Panc1 (cell line): ENCODE measurements at regions not wholly inside any gene's neighbourhood (a gene's known extent, or its start where the extent isn't known, plus 50 kb on each side); places are given as distances from the start of the nearest gene placed in this dataset.

Experiments used
- ATAC-seq: fragments of 200-7000 bp; cut with Tn5 transposase; 2 replicates; pipeline ENCODE4 v1.9.1; 2020; ENCODE audit warnings: mild to moderate bottlenecking, moderate library complexity
- BruUV-seq: library from RNA; stranded (reverse); fragments of 400-500 nt; replicated peaks from 2 replicates; lab custom pipeline; 2021; lab: Mats Ljungman, UMichigan
- CTCF ChIA-PET: fragments of 300-600 bp; sonication (Branson Sonifier 250); formaldehyde crosslinking; loops from one replicate; lab custom pipeline; 2022; ENCODE audit warnings: antibody characterized with exemption; lab: Charles Lee
- POLR2A ChIA-PET: fragments of 300-600 bp; sonication (Branson Sonifier 250); formaldehyde crosslinking; loops from one replicate; lab custom pipeline; 2022; ENCODE audit warnings: antibody characterized with exemption; lab: Charles Lee
- DNase-seq: peaks from one replicate; pipeline ENCODE4 v3.0.0-alpha.2; 2010; ENCODE audit warnings: low read depth, low spot score
- H3K27ac ChIP-seq: 2 replicates; pipeline ENCODE4 v1.5.1; 2011; ENCODE audit warnings: mild to moderate bottlenecking, low read length, inconsistent platforms
- H3K27me3 ChIP-seq: fragments of 200-500 bp; sonication (Bioruptor generic); 2 replicates; pipeline ENCODE4 v1.6.0; 2014; ENCODE audit warnings: low read length, inconsistent platforms; ENCODE audit not compliant: control insufficient read depth, insufficient read depth
- H3K36me3 ChIP-seq: fragments of 200-500 bp; sonication (Bioruptor generic); 2 replicates; pipeline ENCODE4 v1.5.1; 2014; ENCODE audit warnings: inconsistent platforms, mild to moderate bottlenecking, low read length, moderate library complexity; ENCODE audit not compliant: control insufficient read depth, insufficient read depth
- H3K4me1 ChIP-seq: 2 replicates; pipeline ENCODE4 v1.5.1; 2011; ENCODE audit warnings: inconsistent platforms, mild to moderate bottlenecking, low read length, moderate library complexity; ENCODE audit not compliant: control insufficient read depth, insufficient read depth
- H3K4me3 ChIP-seq, 2 experiments: 2 replicates each; pipeline ENCODE4 v1.5.1; 2011 to 2012; ENCODE audit warnings: low read depth in 2 of 2, low read length in 2 of 2, mild to moderate bottlenecking in 2 of 2, inconsistent platforms in 1 of 2, moderate library complexity in 1 of 2
- H3K9me3 ChIP-seq: fragments of 200-500 bp; sonication (Bioruptor generic); 2 replicates; pipeline ENCODE4 v1.5.1; 2014; ENCODE audit warnings: low read depth, mild to moderate bottlenecking, inconsistent platforms, low read length, moderate library complexity; ENCODE audit not compliant: control insufficient read depth, insufficient read depth
- POLR2AphosphoS5 ChIP-seq: IDR thresholded peaks from 2 replicates; pipeline ENCODE4 v1.6.1; 2012; ENCODE audit warnings: mild to moderate bottlenecking, low read depth, low read length, moderate library complexity
- SIN3A ChIP-seq: IDR thresholded peaks from 2 replicates; pipeline ENCODE4 v1.6.1; 2012; ENCODE audit warnings: low read depth, mild to moderate bottlenecking, low read length, moderate library complexity, borderline replicate concordance; ENCODE audit not compliant: insufficient read depth
- TCF7L2 ChIP-seq: IDR thresholded peaks from 2 replicates; pipeline ENCODE4 v1.6.1; 2011; ENCODE audit warnings: mild to moderate bottlenecking, low read depth, low read length, inconsistent platforms
- in situ Hi-C: cut with HindIII; loops from 2 replicates; pipeline ENCODE4 v1.10.0; 2016; ENCODE audit warnings: low sequenced_read_pairs, low pct_unique_long_range_greater_than_20kb
- intact Hi-C: fragments of 100-400 bp; cut with micrococcal nuclease; formaldehyde crosslinking; loops from one replicate; pipeline ENCODE4 v1.10.0; 2022; ENCODE audit not compliant: unreplicated experiment
- TF ChIP-seq, protein P1 (sequence below): fragments of 450-650 bp; IDR thresholded peaks from 2 replicates; pipeline ENCODE4 v1.5.1; 2017; ENCODE audit warnings: mild to moderate bottlenecking
- TF ChIP-seq, protein P2 (sequence below), 2 experiments: IDR thresholded peaks; 2 replicates each; pipeline ENCODE4 v1.6.1; 2011 to 2012; ENCODE audit warnings: low read depth in 2 of 2, control low read depth in 1 of 2, low read length in 1 of 2, mild to moderate bottlenecking in 1 of 2, moderate library complexity in 1 of 2; ENCODE audit not compliant: insufficient read depth in 1 of 2

DNA sequence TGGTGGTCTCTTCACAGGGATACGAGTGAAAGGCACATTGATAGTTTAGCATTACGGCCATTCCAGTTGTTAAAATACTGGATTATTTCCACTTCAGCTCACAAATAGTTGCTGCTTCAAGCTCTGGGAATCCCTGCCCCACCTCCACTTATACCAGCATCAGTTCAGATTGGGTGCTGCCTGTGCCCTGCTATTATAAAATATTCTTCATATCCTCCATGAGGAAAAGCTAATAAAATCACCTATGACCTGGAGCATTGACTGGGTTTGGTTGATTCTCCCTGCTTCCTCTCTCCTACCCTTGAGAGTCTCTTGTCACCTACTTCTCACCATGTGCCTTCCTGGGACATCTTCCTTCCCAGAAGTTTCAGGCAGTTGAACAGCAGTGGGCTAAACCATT lies 529.0 kb downstream of the MCTP2 start:
- no peak for ATAC-seq
- TF ChIP-seq POLR2AphosphoS5 (no peak), TCF7L2 (no peak), SIN3A (no peak)
- TF ChIP-seq, protein P1, sequence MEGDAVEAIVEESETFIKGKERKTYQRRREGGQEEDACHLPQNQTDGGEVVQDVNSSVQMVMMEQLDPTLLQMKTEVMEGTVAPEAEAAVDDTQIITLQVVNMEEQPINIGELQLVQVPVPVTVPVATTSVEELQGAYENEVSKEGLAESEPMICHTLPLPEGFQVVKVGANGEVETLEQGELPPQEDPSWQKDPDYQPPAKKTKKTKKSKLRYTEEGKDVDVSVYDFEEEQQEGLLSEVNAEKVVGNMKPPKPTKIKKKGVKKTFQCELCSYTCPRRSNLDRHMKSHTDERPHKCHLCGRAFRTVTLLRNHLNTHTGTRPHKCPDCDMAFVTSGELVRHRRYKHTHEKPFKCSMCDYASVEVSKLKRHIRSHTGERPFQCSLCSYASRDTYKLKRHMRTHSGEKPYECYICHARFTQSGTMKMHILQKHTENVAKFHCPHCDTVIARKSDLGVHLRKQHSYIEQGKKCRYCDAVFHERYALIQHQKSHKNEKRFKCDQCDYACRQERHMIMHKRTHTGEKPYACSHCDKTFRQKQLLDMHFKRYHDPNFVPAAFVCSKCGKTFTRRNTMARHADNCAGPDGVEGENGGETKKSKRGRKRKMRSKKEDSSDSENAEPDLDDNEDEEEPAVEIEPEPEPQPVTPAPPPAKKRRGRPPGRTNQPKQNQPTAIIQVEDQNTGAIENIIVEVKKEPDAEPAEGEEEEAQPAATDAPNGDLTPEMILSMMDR, result no peak
- TF ChIP-seq, protein P2, sequence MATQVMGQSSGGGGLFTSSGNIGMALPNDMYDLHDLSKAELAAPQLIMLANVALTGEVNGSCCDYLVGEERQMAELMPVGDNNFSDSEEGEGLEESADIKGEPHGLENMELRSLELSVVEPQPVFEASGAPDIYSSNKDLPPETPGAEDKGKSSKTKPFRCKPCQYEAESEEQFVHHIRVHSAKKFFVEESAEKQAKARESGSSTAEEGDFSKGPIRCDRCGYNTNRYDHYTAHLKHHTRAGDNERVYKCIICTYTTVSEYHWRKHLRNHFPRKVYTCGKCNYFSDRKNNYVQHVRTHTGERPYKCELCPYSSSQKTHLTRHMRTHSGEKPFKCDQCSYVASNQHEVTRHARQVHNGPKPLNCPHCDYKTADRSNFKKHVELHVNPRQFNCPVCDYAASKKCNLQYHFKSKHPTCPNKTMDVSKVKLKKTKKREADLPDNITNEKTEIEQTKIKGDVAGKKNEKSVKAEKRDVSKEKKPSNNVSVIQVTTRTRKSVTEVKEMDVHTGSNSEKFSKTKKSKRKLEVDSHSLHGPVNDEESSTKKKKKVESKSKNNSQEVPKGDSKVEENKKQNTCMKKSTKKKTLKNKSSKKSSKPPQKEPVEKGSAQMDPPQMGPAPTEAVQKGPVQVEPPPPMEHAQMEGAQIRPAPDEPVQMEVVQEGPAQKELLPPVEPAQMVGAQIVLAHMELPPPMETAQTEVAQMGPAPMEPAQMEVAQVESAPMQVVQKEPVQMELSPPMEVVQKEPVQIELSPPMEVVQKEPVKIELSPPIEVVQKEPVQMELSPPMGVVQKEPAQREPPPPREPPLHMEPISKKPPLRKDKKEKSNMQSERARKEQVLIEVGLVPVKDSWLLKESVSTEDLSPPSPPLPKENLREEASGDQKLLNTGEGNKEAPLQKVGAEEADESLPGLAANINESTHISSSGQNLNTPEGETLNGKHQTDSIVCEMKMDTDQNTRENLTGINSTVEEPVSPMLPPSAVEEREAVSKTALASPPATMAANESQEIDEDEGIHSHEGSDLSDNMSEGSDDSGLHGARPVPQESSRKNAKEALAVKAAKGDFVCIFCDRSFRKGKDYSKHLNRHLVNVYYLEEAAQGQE (IDR thresholded peaks at IDR 0.05; ENCODE audit: insufficient read depth in 1 of 2, low read depth in 2 of 2, low read length in 1 of 2), result no peak
- H3K27me3 ChIP-seq, result no peaks in the 10 kb centered on the region
- H3K27ac ChIP-seq, result no peak overlapping the region
- no TSS peak for BruUV-seq
- H3K4me1 ChIP-seq, result no peaks in the 10 kb centered on the region
- ChIA-PET POLR2A (no interaction called here), CTCF (no interaction called here)
- in situ Hi-C loops, result no loop called here
- H3K36me3 ChIP-seq, result no peaks in the 10 kb centered on the region
- H3K4me3 ChIP-seq, result no peak overlapping the region
- intact Hi-C loops, result no loop called here
- no peaks in the 10 kb centered on the region for H3K9me3 ChIP-seq
- DNase-seq, result no peak

DNA sequence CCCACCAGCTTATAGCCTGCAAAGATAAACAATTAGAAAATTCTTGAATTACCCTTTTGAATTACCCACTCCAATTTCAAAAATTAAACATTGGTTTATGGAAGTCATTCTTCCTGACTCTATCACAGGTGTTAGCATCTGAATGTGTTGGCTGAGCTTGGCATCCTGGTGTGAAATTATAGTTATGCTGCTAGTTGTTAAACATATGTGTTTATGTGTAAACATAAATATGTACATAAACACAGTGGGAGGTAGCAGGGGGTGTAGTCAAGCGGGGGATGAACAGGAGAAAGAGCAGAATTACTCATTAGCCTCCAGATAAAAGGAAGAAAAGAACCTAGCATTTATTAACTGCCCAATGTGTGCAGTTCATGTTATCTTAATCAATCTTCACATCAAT lies 530.2 kb downstream of the MCTP2 start:
- Histone ChIP-seq H3K9me3 (no peaks in the 10 kb centered on the region), H3K27ac (no peak overlapping the region), H3K36me3 (no peaks in the 10 kb centered on the region), H3K4me1 (no peaks in the 10 kb centered on the region), H3K27me3 (no peaks in the 10 kb centered on the region), H3K4me3 (no peak overlapping the region)
- TF ChIP-seq, protein P1, result no peak
- TF ChIP-seq TCF7L2 (no peak), POLR2AphosphoS5 (no peak), SIN3A (no peak)
- TF ChIP-seq, protein P2 (IDR thresholded peaks at IDR 0.05; ENCODE audit: insufficient read depth in 1 of 2, low read depth in 2 of 2, low read length in 1 of 2), result no peak
- POLR2A ChIA-PET, result no interaction called here
- in situ Hi-C loops (no loop called here), intact Hi-C loops (no loop called here)
- DNase-seq, result no peak
- ATAC-seq, result no peak
- no TSS peak for BruUV-seq
- CTCF ChIA-PET, result no interaction called here
